ENCODE measurements at regions not wholly inside any gene's neighbourhood (a gene's known extent, or its start where the extent isn't known, plus 50 kb on each side); places are given as distances from the start of the nearest gene placed in this dataset.

DNA sequence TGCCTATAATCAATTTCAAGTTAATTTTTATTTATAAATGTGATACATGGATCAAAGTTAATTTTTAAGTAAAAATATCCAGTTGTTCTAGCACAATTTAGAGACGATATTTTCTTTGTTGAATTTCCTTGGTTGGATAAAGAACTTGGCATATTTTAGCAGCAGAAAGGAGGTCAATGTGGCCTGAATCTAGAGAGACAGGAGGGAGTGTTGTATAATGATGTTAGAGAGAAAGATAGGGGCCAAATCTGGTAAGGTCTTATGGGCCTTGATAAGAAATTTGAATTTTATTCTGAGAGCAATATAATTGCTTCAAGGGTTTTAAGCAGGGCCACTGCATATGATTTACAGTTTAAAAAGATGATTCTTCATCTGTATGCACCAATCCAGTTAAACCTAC, 79.4 kb upstream of the OGFRL1 start:
- TF ChIP-seq, protein P1, sequence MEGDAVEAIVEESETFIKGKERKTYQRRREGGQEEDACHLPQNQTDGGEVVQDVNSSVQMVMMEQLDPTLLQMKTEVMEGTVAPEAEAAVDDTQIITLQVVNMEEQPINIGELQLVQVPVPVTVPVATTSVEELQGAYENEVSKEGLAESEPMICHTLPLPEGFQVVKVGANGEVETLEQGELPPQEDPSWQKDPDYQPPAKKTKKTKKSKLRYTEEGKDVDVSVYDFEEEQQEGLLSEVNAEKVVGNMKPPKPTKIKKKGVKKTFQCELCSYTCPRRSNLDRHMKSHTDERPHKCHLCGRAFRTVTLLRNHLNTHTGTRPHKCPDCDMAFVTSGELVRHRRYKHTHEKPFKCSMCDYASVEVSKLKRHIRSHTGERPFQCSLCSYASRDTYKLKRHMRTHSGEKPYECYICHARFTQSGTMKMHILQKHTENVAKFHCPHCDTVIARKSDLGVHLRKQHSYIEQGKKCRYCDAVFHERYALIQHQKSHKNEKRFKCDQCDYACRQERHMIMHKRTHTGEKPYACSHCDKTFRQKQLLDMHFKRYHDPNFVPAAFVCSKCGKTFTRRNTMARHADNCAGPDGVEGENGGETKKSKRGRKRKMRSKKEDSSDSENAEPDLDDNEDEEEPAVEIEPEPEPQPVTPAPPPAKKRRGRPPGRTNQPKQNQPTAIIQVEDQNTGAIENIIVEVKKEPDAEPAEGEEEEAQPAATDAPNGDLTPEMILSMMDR (IDR thresholded peaks at IDR 0.05; ENCODE audit: low read length) = no peak
- TF ChIP-seq EZH2phosphoT487 (IDR thresholded peaks at IDR 0.05; ENCODE audit: low read length) (no peak), EZH2 (optimal IDR thresholded peaks at IDR 0.05; ENCODE audit: low read depth, low read length) (no peak)

All from MM.1S (cell line).